ENCODE measurements at regions not wholly inside any gene's neighbourhood (a gene's known extent, or its start where the extent isn't known, plus 50 kb on each side); places are given as distances from the start of the nearest gene placed in this dataset.

DNA sequence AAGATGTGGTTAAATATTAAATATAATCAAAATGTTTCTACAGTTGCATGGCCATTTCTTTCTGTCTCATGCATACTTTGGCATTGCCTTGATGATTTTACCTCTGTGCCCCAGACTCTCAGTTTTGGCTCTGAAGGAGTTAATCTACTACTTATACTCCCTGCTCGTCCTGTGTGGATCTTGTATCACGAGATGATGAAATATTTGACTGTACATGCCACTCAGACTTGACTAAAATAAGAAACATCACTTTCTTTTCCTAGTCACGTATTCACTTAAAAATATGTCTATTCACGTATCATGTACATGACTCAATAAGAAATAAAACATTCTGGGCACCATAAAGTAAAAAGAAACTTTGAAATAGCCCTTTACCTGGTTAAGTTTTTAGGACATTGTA lies 397.7 kb downstream of the RFPL4B start:
- DNase-seq = no peak
- CTCF ChIA-PET = interaction anchor here (1.2 kb wide), 1 partner anchor 1114 kb away, joined by 3 read pairs; no protein-coding TSS in a partner anchor
- TF ChIP-seq NFIC (IDR thresholded peaks at IDR 0.05; ENCODE audit: borderline replicate concordance) (no peak), GATA2 (CRISPR knock-in tag; IDR thresholded peaks at IDR 0.05) (no peak), MXI1 (IDR thresholded peaks at IDR 0.05; ENCODE audit: low read depth, low read length) (no peak), EP300 (IDR thresholded peaks at IDR 0.05; ENCODE audit: borderline replicate concordance in 1 of 2, low read depth in 1 of 2, low read length in 1 of 2) (no peak), TEAD4 (IDR thresholded peaks at IDR 0.05; ENCODE audit: borderline replicate concordance, insufficient read depth) (no peak), RFX5 (IDR thresholded peaks at IDR 0.05; ENCODE audit: low read length) (no peak), NRF1 (IDR thresholded peaks at IDR 0.05; ENCODE audit: low read depth, low read length) (no peak), TAF1 (IDR thresholded peaks at IDR 0.05; ENCODE audit: borderline replicate concordance, low read depth, low read length) (no peak), CHD2 (IDR thresholded peaks at IDR 0.05; ENCODE audit: low read length, partially characterized antibody) (no peak), RCOR1 (IDR thresholded peaks at IDR 0.05; ENCODE audit: low read length) (no peak), JUND (IDR thresholded peaks at IDR 0.05) (no peak)
- TF ChIP-seq, protein P1, sequence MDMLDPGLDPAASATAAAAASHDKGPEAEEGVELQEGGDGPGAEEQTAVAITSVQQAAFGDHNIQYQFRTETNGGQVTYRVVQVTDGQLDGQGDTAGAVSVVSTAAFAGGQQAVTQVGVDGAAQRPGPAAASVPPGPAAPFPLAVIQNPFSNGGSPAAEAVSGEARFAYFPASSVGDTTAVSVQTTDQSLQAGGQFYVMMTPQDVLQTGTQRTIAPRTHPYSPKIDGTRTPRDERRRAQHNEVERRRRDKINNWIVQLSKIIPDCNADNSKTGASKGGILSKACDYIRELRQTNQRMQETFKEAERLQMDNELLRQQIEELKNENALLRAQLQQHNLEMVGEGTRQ (IDR thresholded peaks at IDR 0.05; ENCODE audit: borderline replicate concordance, low read depth, low read length) = no peak
- TF ChIP-seq, protein P2, sequence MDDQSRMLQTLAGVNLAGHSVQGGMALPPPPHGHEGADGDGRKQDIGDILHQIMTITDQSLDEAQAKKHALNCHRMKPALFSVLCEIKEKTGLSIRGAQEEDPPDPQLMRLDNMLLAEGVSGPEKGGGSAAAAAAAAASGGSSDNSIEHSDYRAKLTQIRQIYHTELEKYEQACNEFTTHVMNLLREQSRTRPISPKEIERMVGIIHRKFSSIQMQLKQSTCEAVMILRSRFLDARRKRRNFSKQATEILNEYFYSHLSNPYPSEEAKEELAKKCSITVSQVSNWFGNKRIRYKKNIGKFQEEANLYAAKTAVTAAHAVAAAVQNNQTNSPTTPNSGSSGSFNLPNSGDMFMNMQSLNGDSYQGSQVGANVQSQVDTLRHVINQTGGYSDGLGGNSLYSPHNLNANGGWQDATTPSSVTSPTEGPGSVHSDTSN (IDR thresholded peaks at IDR 0.05) = no peak
- TF ChIP-seq, protein P3, sequence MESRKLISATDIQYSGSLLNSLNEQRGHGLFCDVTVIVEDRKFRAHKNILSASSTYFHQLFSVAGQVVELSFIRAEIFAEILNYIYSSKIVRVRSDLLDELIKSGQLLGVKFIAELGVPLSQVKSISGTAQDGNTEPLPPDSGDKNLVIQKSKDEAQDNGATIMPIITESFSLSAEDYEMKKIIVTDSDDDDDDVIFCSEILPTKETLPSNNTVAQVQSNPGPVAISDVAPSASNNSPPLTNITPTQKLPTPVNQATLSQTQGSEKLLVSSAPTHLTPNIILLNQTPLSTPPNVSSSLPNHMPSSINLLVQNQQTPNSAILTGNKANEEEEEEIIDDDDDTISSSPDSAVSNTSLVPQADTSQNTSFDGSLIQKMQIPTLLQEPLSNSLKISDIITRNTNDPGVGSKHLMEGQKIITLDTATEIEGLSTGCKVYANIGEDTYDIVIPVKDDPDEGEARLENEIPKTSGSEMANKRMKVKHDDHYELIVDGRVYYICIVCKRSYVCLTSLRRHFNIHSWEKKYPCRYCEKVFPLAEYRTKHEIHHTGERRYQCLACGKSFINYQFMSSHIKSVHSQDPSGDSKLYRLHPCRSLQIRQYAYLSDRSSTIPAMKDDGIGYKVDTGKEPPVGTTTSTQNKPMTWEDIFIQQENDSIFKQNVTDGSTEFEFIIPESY (IDR thresholded peaks at IDR 0.05; ENCODE audit: borderline replicate concordance, low read depth) = no peak

DNA sequence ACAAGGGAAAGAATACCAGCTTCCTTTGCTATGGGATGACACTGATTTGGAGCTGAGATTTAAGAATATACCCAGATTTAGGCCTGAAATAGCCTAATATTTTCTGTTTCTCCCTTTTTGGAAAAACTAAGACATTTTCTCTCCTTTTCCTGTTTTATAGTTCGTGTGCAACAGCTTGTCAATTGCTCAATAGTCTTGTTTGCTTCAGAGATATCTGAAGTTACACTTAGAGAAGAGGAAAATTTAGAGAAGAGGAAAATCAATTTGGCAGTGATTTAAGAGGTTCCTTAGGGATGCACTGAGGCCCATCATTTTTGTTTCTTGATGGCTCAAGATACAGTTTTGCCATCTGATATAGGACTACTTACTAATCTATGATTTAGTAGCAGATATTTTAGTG lies 398.6 kb downstream of the RFPL4B start:
- H3K9ac ChIP-seq = no peak overlapping the region
- H3K79me2 ChIP-seq (ENCODE audit: insufficient read depth) = no peaks in the 10 kb centered on the region
- ChIA-PET POLR2A (no interaction called here), CTCF (interaction anchor here (0.8 to 1.2 kb wide), 2 partner anchors 10 to 1113 kb away, joined by 3 read pairs; no protein-coding TSS in a partner anchor)
- no peak overlapping the region for H3K4me2 ChIP-seq
- H3K27me3 ChIP-seq (ENCODE audit: insufficient read depth) = no peaks in the 10 kb centered on the region
- no peaks in the 10 kb centered on the region for H4K20me1 ChIP-seq (ENCODE audit: insufficient read depth)
- H2AFZ ChIP-seq (ENCODE audit: low read depth) = peak overlapping the region; percentile 2; the same call in 1 of the 2 replicates
- H3K9me3 ChIP-seq = no peaks in the 10 kb centered on the region
- 42% methylated on average over 1 of the region's 1 CpG for WGBS (ENCODE audit: low lambda C conversion rate)
- no peaks in the 10 kb centered on the region for H3K4me1 ChIP-seq (ENCODE audit: control insufficient read depth in 1 of 2, insufficient read depth in 2 of 2, low read depth in 1 of 2, low read length in 1 of 2)
- H3K27ac ChIP-seq (ENCODE audit: low read depth in 2 of 2, low read length in 1 of 2) = no peak overlapping the region
- no peak overlapping the region for H3K4me3 ChIP-seq (ENCODE audit: low read depth in 2 of 2, low read length in 1 of 2)
- no peak for DNase-seq
- H3F3A ChIP-seq (replicated peaks; ENCODE audit: insufficient read depth) = no peaks in the 10 kb centered on the region
- no peak for TF ChIP-seq MXI1 (IDR thresholded peaks at IDR 0.05; ENCODE audit: low read depth, low read length)
- TF ChIP-seq, protein P1 (IDR thresholded peaks at IDR 0.05; ENCODE audit: borderline replicate concordance, low read depth, low read length) = no peak
- no peak for TF ChIP-seq FOSL2 (IDR thresholded peaks at IDR 0.05; ENCODE audit: borderline replicate concordance, low read depth)
- TF ChIP-seq SIN3A (IDR thresholded peaks at IDR 0.05; ENCODE audit: borderline replicate concordance, low read depth, low read length) = no peak
- no peak for TF ChIP-seq RCOR1 (IDR thresholded peaks at IDR 0.05; ENCODE audit: low read length)
- no peak for TF ChIP-seq FOXM1 (IDR thresholded peaks at IDR 0.05; ENCODE audit: low read depth)
- TF ChIP-seq, protein P4, sequence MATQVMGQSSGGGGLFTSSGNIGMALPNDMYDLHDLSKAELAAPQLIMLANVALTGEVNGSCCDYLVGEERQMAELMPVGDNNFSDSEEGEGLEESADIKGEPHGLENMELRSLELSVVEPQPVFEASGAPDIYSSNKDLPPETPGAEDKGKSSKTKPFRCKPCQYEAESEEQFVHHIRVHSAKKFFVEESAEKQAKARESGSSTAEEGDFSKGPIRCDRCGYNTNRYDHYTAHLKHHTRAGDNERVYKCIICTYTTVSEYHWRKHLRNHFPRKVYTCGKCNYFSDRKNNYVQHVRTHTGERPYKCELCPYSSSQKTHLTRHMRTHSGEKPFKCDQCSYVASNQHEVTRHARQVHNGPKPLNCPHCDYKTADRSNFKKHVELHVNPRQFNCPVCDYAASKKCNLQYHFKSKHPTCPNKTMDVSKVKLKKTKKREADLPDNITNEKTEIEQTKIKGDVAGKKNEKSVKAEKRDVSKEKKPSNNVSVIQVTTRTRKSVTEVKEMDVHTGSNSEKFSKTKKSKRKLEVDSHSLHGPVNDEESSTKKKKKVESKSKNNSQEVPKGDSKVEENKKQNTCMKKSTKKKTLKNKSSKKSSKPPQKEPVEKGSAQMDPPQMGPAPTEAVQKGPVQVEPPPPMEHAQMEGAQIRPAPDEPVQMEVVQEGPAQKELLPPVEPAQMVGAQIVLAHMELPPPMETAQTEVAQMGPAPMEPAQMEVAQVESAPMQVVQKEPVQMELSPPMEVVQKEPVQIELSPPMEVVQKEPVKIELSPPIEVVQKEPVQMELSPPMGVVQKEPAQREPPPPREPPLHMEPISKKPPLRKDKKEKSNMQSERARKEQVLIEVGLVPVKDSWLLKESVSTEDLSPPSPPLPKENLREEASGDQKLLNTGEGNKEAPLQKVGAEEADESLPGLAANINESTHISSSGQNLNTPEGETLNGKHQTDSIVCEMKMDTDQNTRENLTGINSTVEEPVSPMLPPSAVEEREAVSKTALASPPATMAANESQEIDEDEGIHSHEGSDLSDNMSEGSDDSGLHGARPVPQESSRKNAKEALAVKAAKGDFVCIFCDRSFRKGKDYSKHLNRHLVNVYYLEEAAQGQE (IDR thresholded peaks at IDR 0.05; ENCODE audit: low read depth, low read length) = no peak
- no peak for TF ChIP-seq YY1 (IDR thresholded peaks at IDR 0.05; ENCODE audit: low read depth)
- H3K36me3 ChIP-seq (replicated peaks in 1 of 2; ENCODE audit: control insufficient read depth in 1 of 2, insufficient read depth in 2 of 2, low read length in 1 of 2) = no peaks in the 10 kb centered on the region
- no peaks in the 10 kb centered on the region for H3K9me2 ChIP-seq

More for the DNA sequence above, 397.7 kb downstream of the RFPL4B start:
- Histone ChIP-seq H2AFZ (ENCODE audit: low read depth) (no peak overlapping the region), H3K27me3 (ENCODE audit: insufficient read depth) (no peaks in the 10 kb centered on the region), H3K9me2 (no peaks in the 10 kb centered on the region), H3K27ac (ENCODE audit: low read depth in 2 of 2, low read length in 1 of 2) (no peak overlapping the region), H3K9me3 (no peaks in the 10 kb centered on the region), H3K79me2 (ENCODE audit: insufficient read depth) (no peaks in the 10 kb centered on the region), H3K9ac (no peak overlapping the region), H3K4me3 (ENCODE audit: low read depth in 2 of 2, low read length in 1 of 2) (no peak overlapping the region), H3K36me3 (replicated peaks in 1 of 2; ENCODE audit: control insufficient read depth in 1 of 2, insufficient read depth in 2 of 2, low read length in 1 of 2) (no peaks in the 10 kb centered on the region), H4K20me1 (ENCODE audit: insufficient read depth) (no peaks in the 10 kb centered on the region), H3K4me1 (ENCODE audit: control insufficient read depth in 1 of 2, insufficient read depth in 2 of 2, low read depth in 1 of 2, low read length in 1 of 2) (no peaks in the 10 kb centered on the region), H3K4me2 (no peak overlapping the region), H3F3A (replicated peaks; ENCODE audit: insufficient read depth) (no peaks in the 10 kb centered on the region)
- WGBS (ENCODE audit: low lambda C conversion rate) = 69% methylated on average over 4 of the region's 4 CpGs
- POLR2A ChIA-PET = no interaction called here

Measured in SK-N-SH (cell line).